A549 (cell line): ENCODE measurements at regions not wholly inside any gene's neighbourhood (a gene's known extent, or its start where the extent isn't known, plus 50 kb on each side); places are given as distances from the start of the nearest gene placed in this dataset.

Source experiments
- CHD2 ChIP-seq: fragments of 150-350 bp; IDR thresholded peaks from 2 replicates; pipeline ENCODE4 v1.6.1; 2014; ENCODE audit warnings: low read length; ENCODE audit not compliant: partially characterized antibody
- EHMT2 ChIP-seq: fragments of 200-600 bp; sonication (generic); IDR thresholded peaks from 2 replicates; pipeline ENCODE4 v1.6.1; 2016; ENCODE audit warnings: antibody characterized with exemption, low read depth, mild to moderate bottlenecking, moderate library complexity
- MAFK ChIP-seq: fragments of 450-650 bp; IDR thresholded peaks from 2 replicates; pipeline ENCODE4 v1.6.1; 2014; ENCODE audit not compliant: partially characterized antibody
- MYC ChIP-seq: IDR thresholded peaks from 2 replicates; pipeline ENCODE4 v1.6.1; 2012; ENCODE audit warnings: mild to moderate bottlenecking, inconsistent platforms, low read length, improper control_type of control experiment, borderline replicate concordance
- NPAS2 ChIP-seq: fragments of 250-450 bp; sonication (Bioruptor Pico); IDR thresholded peaks from 2 replicates; pipeline ENCODE4 v1.8.0; 2022; ENCODE audit warnings: mild to moderate bottlenecking, moderate library complexity, borderline replicate concordance
- RCOR1 ChIP-seq: fragments of 150-350 bp; IDR thresholded peaks from 2 replicates; pipeline ENCODE4 v1.6.1; 2014; ENCODE audit warnings: antibody characterized with exemption, low read length, low read depth
- SREBF2 ChIP-seq: fragments of 450-650 bp; IDR thresholded peaks from 2 replicates; pipeline ENCODE4 v1.6.1; 2014; ENCODE audit warnings: mild to moderate bottlenecking, moderate library complexity
- ZSCAN20 ChIP-seq: fragments of 250-450 bp; sonication (Bioruptor Pico); IDR thresholded peaks from 2 replicates; pipeline ENCODE4 v1.8.0; 2022; ENCODE audit warnings: mild to moderate bottlenecking, moderate library complexity
- TF ChIP-seq, protein P1 (sequence below): fragments of >200 bp; sonication (Bioruptor Twin); formaldehyde crosslinking; IDR thresholded peaks from 3 replicates; pipeline ENCODE4 v1.5.1; 2016
- TF ChIP-seq, protein P2 (sequence below): fragments of 200-600 bp; sonication (generic); IDR thresholded peaks from 2 replicates; pipeline ENCODE4 v1.6.1; 2016; ENCODE audit warnings: antibody characterized with exemption, mild to moderate bottlenecking, moderate library complexity
- TF ChIP-seq, protein P3 (sequence below): IDR thresholded peaks from 2 replicates; pipeline ENCODE4 v1.6.1; 2012

DNA sequence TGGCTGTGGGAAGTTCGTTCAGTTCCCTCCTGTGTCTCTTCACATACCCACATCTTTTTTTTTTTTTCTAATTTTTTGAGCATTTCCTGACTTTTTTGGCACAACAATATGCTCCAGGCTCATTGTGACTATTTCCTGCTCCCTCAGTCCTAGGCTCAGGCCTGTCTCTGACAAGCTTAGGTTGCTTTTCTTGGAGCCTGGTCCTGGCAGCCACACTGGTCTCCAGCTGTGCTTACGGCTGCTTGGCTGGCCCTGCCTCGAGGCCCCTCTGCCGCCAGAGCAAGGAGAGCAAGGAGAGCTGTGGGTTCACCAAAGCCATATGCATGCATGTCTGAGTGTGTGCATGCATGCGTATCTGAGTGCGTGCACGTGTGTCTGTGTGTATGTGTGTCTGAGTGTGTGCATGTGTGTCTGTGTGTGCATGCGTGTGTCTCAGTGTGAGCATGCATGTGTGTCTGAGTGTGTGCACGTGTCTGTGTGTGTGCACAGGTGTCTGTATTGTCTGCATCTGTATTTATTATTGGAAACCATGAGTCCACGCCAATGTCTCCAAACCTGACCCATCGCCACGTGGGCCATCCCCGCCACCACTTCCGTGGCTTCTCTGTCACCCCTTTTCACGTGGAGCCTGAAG, 766.1 kb upstream of the SALL3 start:
- TF ChIP-seq, protein P1, sequence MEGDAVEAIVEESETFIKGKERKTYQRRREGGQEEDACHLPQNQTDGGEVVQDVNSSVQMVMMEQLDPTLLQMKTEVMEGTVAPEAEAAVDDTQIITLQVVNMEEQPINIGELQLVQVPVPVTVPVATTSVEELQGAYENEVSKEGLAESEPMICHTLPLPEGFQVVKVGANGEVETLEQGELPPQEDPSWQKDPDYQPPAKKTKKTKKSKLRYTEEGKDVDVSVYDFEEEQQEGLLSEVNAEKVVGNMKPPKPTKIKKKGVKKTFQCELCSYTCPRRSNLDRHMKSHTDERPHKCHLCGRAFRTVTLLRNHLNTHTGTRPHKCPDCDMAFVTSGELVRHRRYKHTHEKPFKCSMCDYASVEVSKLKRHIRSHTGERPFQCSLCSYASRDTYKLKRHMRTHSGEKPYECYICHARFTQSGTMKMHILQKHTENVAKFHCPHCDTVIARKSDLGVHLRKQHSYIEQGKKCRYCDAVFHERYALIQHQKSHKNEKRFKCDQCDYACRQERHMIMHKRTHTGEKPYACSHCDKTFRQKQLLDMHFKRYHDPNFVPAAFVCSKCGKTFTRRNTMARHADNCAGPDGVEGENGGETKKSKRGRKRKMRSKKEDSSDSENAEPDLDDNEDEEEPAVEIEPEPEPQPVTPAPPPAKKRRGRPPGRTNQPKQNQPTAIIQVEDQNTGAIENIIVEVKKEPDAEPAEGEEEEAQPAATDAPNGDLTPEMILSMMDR: no peak
- TF ChIP-seq, protein P2, sequence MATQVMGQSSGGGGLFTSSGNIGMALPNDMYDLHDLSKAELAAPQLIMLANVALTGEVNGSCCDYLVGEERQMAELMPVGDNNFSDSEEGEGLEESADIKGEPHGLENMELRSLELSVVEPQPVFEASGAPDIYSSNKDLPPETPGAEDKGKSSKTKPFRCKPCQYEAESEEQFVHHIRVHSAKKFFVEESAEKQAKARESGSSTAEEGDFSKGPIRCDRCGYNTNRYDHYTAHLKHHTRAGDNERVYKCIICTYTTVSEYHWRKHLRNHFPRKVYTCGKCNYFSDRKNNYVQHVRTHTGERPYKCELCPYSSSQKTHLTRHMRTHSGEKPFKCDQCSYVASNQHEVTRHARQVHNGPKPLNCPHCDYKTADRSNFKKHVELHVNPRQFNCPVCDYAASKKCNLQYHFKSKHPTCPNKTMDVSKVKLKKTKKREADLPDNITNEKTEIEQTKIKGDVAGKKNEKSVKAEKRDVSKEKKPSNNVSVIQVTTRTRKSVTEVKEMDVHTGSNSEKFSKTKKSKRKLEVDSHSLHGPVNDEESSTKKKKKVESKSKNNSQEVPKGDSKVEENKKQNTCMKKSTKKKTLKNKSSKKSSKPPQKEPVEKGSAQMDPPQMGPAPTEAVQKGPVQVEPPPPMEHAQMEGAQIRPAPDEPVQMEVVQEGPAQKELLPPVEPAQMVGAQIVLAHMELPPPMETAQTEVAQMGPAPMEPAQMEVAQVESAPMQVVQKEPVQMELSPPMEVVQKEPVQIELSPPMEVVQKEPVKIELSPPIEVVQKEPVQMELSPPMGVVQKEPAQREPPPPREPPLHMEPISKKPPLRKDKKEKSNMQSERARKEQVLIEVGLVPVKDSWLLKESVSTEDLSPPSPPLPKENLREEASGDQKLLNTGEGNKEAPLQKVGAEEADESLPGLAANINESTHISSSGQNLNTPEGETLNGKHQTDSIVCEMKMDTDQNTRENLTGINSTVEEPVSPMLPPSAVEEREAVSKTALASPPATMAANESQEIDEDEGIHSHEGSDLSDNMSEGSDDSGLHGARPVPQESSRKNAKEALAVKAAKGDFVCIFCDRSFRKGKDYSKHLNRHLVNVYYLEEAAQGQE: no peak
- no peak for TF ChIP-seq MAFK
- TF ChIP-seq, protein P3, sequence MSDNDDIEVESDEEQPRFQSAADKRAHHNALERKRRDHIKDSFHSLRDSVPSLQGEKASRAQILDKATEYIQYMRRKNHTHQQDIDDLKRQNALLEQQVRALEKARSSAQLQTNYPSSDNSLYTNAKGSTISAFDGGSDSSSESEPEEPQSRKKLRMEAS: no peak
- TF ChIP-seq NPAS2 (CRISPR knock-in tag): no peak
- no peak for TF ChIP-seq SREBF2
- TF ChIP-seq RCOR1: no peak
- no peak for TF ChIP-seq EHMT2
- no peak for TF ChIP-seq MYC
- no peak for TF ChIP-seq CHD2
- no peak for TF ChIP-seq ZSCAN20
